PFSK-1 (cell line): ENCODE measurements at regions not wholly inside any gene's neighbourhood (a gene's known extent, or its start where the extent isn't known, plus 50 kb on each side); places are given as distances from the start of the nearest gene placed in this dataset.

ENCODE experiments used
- FOXP2 ChIP-seq: optimal IDR thresholded peaks from 2 replicates; pipeline ENCODE3; 2011; ENCODE audit warnings: borderline replicate concordance, control low read depth, inconsistent platforms; ENCODE audit not compliant: insufficient read depth; ENCODE audit errors: extremely low read length, extremely low read depth
- POLR2AphosphoS5 ChIP-seq: IDR thresholded peaks from 2 replicates; pipeline ENCODE4 v1.6.1; 2012; ENCODE audit warnings: low read depth, mild to moderate bottlenecking, control low read depth, low read length, moderate library complexity
- SIN3A ChIP-seq: IDR thresholded peaks from 2 replicates; pipeline ENCODE4 v1.6.1; 2012; ENCODE audit warnings: mild to moderate bottlenecking, low read length, moderate library complexity, borderline replicate concordance; ENCODE audit not compliant: insufficient read depth
- TAF1 ChIP-seq: IDR thresholded peaks from 2 replicates; pipeline ENCODE4 v1.6.1; 2012; ENCODE audit warnings: low read length, control low read depth, borderline replicate concordance; ENCODE audit not compliant: insufficient read depth
- TF ChIP-seq, protein P1 (sequence below), 2 experiments: IDR thresholded peaks; 2 replicates each; pipeline versions ENCODE4 v1.6.1 to v1.8.0; 2011 to 2012; ENCODE audit warnings: low read depth in 2 of 2, low read length in 2 of 2, control low read depth in 1 of 2, inconsistent platforms in 1 of 2, mild to moderate bottlenecking in 1 of 2, moderate library complexity in 1 of 2; ENCODE audit not compliant: insufficient read depth in 1 of 2

DNA sequence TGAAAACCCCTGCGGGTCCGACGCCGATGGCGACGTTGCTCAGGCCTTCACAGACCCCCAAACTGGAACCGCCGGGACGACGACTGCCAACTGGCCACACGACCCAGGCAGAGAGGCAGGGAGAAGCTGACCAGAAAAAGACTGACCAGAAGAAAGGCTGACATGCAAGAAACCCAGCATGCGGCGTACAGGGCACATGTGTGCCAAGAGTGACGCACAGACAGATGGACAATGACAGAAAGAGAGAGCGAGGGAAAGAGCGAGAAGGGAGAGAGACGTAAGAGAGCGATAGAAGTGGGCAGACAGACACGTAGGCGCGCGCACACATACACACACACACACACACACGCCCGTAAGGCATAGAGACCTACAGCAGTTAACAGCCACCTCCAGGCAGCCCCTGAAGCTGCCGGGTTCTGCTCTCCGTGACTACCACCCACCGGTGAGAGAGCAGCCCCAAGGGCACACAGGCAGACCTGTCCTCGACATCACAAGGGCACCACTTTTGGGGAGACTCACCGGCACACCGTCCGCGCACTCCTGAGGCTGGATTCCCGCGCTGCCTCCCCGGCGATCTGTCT lies 67.2 kb upstream of the ZNF527 start:
- TF ChIP-seq TAF1 (no peak), SIN3A (no peak), FOXP2 (no peak), POLR2AphosphoS5 (no peak)
- TF ChIP-seq, protein P1, sequence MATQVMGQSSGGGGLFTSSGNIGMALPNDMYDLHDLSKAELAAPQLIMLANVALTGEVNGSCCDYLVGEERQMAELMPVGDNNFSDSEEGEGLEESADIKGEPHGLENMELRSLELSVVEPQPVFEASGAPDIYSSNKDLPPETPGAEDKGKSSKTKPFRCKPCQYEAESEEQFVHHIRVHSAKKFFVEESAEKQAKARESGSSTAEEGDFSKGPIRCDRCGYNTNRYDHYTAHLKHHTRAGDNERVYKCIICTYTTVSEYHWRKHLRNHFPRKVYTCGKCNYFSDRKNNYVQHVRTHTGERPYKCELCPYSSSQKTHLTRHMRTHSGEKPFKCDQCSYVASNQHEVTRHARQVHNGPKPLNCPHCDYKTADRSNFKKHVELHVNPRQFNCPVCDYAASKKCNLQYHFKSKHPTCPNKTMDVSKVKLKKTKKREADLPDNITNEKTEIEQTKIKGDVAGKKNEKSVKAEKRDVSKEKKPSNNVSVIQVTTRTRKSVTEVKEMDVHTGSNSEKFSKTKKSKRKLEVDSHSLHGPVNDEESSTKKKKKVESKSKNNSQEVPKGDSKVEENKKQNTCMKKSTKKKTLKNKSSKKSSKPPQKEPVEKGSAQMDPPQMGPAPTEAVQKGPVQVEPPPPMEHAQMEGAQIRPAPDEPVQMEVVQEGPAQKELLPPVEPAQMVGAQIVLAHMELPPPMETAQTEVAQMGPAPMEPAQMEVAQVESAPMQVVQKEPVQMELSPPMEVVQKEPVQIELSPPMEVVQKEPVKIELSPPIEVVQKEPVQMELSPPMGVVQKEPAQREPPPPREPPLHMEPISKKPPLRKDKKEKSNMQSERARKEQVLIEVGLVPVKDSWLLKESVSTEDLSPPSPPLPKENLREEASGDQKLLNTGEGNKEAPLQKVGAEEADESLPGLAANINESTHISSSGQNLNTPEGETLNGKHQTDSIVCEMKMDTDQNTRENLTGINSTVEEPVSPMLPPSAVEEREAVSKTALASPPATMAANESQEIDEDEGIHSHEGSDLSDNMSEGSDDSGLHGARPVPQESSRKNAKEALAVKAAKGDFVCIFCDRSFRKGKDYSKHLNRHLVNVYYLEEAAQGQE (IDR thresholded peaks at IDR 0.05; ENCODE audit: insufficient read depth in 1 of 2, low read depth in 2 of 2, low read length in 2 of 2) = no peak

DNA sequence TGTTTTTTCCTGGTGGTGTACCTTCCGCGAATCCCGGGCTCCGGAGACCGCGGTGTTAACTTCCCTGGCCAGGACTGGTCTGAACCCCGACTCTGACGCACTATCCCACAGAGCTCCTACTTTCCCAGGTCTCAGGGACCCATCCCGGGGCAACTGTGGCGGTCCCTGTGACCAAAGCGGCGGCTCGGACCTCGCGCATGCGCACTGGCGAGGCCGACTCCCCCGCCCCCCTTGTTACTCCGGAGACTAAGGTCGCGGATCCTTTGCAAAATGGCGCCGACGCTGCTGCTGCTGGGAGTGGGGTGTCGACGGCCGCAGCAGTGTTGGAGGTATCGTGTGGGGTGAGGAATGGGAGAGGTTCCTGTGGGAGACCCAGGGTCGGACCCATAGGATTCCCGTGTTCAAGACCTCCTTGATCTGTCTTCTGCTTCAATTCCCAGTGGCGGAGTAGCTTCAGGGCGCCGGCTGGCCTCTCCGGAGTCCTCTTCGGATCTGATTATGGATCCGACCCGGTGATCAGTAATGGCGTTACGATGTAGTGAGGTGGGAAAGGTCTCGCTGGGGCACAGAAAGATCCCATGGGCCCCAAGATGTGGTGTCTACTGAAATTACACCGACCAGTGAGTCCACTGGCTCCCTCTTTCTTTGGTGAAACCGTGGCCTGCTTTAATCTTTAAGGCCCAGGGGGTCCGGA lies 66.6 kb upstream of the ZNF527 start:
- TF ChIP-seq TAF1 (no peak), FOXP2 (no peak), POLR2AphosphoS5 (peak; percentile 53; the same call in 1 of the 2 replicates), SIN3A (no peak)
- TF ChIP-seq, protein P1 (IDR thresholded peaks at IDR 0.05; ENCODE audit: insufficient read depth in 1 of 2, low read depth in 2 of 2, low read length in 2 of 2) = no peak

DNA sequence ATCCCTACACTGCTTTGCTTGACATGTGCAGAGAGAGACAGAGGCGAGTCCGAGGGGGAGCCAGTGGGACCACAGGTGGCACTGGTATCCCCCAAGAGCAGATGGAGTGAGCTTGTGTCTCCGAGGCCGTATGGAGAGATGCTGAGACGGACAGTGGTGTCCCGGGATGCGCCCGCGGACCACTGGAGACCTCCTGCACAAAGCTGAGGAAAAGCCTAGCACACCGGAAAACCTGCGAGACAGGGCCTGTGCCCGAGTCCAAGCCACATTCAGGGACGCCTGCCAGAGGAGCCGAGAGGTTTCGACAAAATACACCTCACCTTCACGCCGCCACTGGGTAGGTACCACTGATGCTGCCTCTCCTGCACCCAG lies 66.0 kb upstream of the ZNF527 start:
- TF ChIP-seq TAF1 = no peak
- no peak for TF ChIP-seq SIN3A
- no peak for TF ChIP-seq POLR2AphosphoS5
- no peak for TF ChIP-seq FOXP2
- TF ChIP-seq, protein P1 (IDR thresholded peaks at IDR 0.05; ENCODE audit: insufficient read depth in 1 of 2, low read depth in 2 of 2, low read length in 2 of 2) = no peak

DNA sequence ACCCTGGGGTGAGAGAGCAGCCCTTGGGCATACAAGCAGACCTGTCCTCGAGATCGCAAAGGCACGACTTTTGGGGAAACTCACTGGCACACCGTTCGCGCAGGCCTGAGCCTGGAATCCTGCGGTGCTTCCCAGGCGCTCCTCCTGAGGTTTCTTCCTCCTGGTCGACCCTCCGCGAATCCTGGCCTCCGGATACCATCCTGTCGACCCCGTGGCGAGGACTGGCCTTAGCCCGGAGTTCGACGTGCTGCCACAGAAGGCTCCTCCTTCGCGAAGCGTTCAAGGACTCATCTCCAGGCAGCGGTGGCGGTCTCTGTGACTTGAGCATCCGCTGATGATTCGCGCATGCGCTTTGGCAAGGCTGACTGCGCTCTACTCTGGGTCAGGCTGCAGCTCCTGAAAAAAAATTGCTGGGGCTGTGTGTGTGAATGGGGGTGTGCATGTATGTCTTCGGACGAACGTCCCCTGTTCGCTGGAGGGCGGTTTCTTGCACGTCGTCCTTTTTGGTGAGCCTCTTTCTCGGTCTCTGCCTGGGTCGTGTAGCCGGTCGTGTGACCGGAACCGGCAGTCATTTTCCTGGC lies 64.4 kb upstream of the ZNF527 start:
- TF ChIP-seq FOXP2 = no peak
- TF ChIP-seq TAF1 = no peak
- TF ChIP-seq POLR2AphosphoS5 = no peak
- TF ChIP-seq, protein P1 (IDR thresholded peaks at IDR 0.05; ENCODE audit: insufficient read depth in 1 of 2, low read depth in 2 of 2, low read length in 2 of 2) = no peak
- no peak for TF ChIP-seq SIN3A
